ENCODE measurements at regions not wholly inside any gene's neighbourhood (a gene's known extent, or its start where the extent isn't known, plus 50 kb on each side); places are given as distances from the start of the nearest gene placed in this dataset.

DNA sequence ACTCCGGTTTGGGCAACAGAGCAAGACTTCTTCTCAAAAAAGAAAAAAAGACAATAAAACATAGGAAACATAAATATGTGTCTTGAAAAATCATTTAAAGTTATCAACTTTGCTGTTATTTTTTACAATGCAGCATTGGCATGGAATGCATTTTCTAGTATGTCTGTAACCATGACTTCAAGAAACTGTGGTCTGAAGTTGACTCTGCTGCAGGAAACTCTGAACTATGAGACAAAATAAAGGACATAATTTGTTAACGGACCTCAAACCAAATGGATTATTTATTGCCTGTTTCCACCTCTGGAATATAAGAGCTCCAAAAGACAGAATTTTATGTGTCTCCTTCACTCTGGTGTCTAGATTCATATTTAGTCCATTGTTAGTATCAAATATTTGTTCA is 79.1 kb downstream of the TRIB2 start:
- no peaks in the 10 kb centered on the region for H3K27me3 ChIP-seq (replicated peaks)
- no peaks in the 10 kb centered on the region for H3K36me3 ChIP-seq (replicated peaks)
- H3K27ac ChIP-seq, result no peak overlapping the region
- no peak for DNase-seq
- TF ChIP-seq, protein P1, sequence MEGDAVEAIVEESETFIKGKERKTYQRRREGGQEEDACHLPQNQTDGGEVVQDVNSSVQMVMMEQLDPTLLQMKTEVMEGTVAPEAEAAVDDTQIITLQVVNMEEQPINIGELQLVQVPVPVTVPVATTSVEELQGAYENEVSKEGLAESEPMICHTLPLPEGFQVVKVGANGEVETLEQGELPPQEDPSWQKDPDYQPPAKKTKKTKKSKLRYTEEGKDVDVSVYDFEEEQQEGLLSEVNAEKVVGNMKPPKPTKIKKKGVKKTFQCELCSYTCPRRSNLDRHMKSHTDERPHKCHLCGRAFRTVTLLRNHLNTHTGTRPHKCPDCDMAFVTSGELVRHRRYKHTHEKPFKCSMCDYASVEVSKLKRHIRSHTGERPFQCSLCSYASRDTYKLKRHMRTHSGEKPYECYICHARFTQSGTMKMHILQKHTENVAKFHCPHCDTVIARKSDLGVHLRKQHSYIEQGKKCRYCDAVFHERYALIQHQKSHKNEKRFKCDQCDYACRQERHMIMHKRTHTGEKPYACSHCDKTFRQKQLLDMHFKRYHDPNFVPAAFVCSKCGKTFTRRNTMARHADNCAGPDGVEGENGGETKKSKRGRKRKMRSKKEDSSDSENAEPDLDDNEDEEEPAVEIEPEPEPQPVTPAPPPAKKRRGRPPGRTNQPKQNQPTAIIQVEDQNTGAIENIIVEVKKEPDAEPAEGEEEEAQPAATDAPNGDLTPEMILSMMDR (IDR thresholded peaks at IDR 0.05; ENCODE audit: low read depth, low read length, missing control alignments), result no peak
- in situ Hi-C loops (cut with HindIII; ENCODE audit: low pct_ligation_motif_present, low sequenced_read_pairs), result no loop called here
- H3K4me3 ChIP-seq (ENCODE audit: low read depth, low read length), result no peak overlapping the region

GRCh38 chr2:12796657-12797056 is 79.9 kb downstream of the TRIB2 start:
- Histone ChIP-seq H3K27ac (no peak overlapping the region), H3K36me3 (replicated peaks) (no peaks in the 10 kb centered on the region), H3K4me3 (ENCODE audit: low read depth, low read length) (no peak overlapping the region), H3K27me3 (replicated peaks) (no peaks in the 10 kb centered on the region)
- DNase-seq, result no peak
- TF ChIP-seq, protein P1 (IDR thresholded peaks at IDR 0.05; ENCODE audit: low read depth, low read length, missing control alignments), result no peak
- in situ Hi-C loops (cut with HindIII; ENCODE audit: low pct_ligation_motif_present, low sequenced_read_pairs), result no loop called here

DNA sequence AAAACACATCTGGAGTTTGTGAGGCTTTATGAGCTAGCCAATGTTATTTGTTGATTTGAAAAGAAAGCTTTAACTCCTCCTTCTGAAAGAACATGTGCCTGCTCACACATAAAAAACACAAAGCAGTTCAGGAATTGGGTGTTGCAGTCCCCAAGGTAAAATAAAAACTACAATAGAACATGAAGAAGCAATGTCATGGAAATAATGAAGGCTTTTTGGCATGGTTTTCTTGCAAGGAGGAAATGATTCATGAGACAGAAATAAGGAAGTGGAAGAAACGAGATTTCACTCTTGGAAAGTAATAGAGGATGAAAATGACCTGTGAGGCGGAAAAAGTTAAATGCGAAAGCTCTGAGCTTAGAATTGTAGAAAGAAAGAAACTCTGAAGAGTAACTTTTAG is 81.1 kb downstream of the TRIB2 start:
- TF ChIP-seq, protein P1 (IDR thresholded peaks at IDR 0.05; ENCODE audit: low read depth, low read length, missing control alignments), result no peak
- H3K4me3 ChIP-seq (ENCODE audit: low read depth, low read length), result no peak overlapping the region
- no peaks in the 10 kb centered on the region for H3K36me3 ChIP-seq (replicated peaks)
- no peak for DNase-seq
- no peak overlapping the region for H3K27ac ChIP-seq
- H3K27me3 ChIP-seq (replicated peaks), result no peaks in the 10 kb centered on the region
- in situ Hi-C loops (cut with HindIII; ENCODE audit: low pct_ligation_motif_present, low sequenced_read_pairs), result no loop called here

DNA sequence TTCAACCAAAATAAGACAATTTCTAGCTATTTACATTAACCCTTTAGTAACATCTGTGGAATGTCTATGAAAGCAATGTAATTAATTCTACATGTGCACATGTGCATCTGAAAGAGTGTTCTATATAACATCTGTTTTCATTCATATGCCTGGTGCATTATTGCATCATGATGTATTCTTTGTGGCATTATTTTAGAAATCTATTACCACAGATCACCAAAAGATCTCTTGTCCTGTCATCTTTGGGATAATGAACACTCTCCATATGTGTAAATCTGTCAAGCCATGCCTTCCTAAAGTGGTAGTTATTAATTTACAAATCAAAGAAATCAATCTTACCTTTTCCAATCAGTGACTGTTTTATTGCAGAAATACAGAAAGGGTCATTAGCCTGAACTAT is 86.9 kb downstream of the TRIB2 start:
- Histone ChIP-seq H3K27ac (no peak overlapping the region), H3K36me3 (replicated peaks) (no peaks in the 10 kb centered on the region), H3K27me3 (replicated peaks) (no peaks in the 10 kb centered on the region), H3K4me3 (ENCODE audit: low read depth, low read length) (no peak overlapping the region)
- in situ Hi-C loops (cut with HindIII; ENCODE audit: low pct_ligation_motif_present, low sequenced_read_pairs), result no loop called here
- TF ChIP-seq, protein P1 (IDR thresholded peaks at IDR 0.05; ENCODE audit: low read depth, low read length, missing control alignments), result no peak
- no peak for DNase-seq

DNA sequence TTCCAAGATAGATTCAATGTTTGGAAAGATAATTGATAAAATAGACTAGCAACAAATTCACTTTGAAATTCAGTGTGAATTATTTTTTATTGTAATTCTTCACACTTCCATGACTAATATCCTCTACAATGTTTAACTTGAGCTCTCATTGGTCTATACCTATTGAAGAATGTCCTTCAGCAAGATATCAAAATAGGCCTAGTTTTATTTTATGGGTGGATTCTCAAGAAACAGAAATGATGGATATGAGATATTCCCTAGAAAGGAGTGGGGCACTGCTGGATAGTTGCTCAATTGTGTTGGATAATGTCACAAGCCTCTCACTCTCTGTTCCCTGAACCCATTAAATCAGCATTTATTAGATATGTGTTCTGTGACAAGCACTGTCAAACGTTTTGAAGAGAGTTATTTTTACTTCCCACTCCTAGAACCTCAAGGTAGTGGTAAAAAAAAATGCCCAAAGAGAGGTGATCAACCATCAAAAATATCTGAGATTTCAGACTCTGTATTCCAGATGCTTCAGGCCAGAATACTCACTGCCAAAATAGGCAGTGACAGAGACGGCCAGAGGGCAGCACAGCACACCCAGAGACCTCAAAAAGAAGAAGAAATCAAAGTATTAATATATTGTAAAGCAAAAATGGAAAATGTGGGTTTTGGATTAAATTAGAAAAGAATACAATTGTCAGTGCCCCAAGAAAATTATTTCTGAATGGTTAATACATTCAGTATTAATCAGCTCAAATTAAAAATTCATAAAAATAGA is 87.5 kb downstream of the TRIB2 start:
- no peaks in the 10 kb centered on the region for H3K27me3 ChIP-seq (replicated peaks)
- no peaks in the 10 kb centered on the region for H3K36me3 ChIP-seq (replicated peaks)
- no peak overlapping the region for H3K27ac ChIP-seq
- no peak overlapping the region for H3K4me3 ChIP-seq (ENCODE audit: low read depth, low read length)
- in situ Hi-C loops (cut with HindIII; ENCODE audit: low pct_ligation_motif_present, low sequenced_read_pairs), result no loop called here
- DNase-seq, result no peak
- TF ChIP-seq, protein P1 (IDR thresholded peaks at IDR 0.05; ENCODE audit: low read depth, low read length, missing control alignments), result peak; percentile 33

DNA sequence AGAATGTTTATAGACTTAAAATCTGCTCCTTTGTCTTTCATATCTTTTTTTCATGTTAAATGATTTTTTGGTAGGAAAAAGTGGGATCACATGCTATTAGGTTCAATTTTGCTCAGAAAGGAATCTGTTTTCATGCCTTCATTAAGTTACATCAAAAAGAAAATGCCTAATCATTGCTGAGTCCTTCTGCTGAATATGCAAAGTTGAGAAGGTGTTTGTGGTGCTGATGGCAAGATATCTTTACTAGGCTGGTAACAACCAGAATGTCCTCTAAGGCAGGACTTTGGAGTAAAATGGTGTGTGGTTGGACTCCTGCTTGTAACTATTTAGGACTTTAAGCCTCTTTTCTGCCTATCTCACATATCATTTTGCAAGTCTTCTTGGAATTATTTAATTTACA is 88.3 kb downstream of the TRIB2 start:
- DNase-seq, result no peak
- no peak overlapping the region for H3K27ac ChIP-seq
- in situ Hi-C loops (cut with HindIII; ENCODE audit: low pct_ligation_motif_present, low sequenced_read_pairs), result no loop called here
- no peak overlapping the region for H3K4me3 ChIP-seq (ENCODE audit: low read depth, low read length)
- TF ChIP-seq, protein P1 (IDR thresholded peaks at IDR 0.05; ENCODE audit: low read depth, low read length, missing control alignments), result no peak
- H3K27me3 ChIP-seq (replicated peaks), result no peaks in the 10 kb centered on the region
- no peaks in the 10 kb centered on the region for H3K36me3 ChIP-seq (replicated peaks)

Data from brain microvascular endothelial cell (primary cell).